ENCODE measurements at regions not wholly inside any gene's neighbourhood (a gene's known extent, or its start where the extent isn't known, plus 50 kb on each side); places are given as distances from the start of the nearest gene placed in this dataset.

DNA sequence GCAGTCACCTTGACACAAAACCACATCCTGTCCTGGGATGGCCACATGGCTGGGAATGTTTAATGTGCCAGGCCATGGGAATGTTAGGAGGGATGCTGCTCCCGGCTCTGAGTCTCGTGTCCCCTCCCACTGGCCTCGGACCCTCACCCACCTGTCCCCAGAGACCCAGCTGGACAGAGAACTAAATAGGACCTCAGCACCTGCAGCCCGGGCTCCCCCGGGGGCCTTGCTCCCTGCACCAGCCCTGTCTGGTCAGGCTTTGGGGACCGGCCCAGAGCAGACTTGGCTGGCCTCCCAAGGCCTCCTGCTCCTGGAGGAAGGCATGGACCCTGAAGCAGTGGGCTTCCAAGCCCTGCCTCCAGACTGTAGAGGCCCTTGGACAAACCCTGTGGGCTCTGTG lies 100.0 kb upstream of the IQSEC1 start:
- no peak for TF ChIP-seq CTCF (IDR thresholded peaks at IDR 0.05)
- H3K27me3 ChIP-seq = no peaks in the 10 kb centered on the region
- no peaks in the 10 kb centered on the region for H3K4me1 ChIP-seq

GRCh38 chr3:13172644-13173013 lies 99.4 kb upstream of the IQSEC1 start:
- H3K4me1 ChIP-seq = no peaks in the 10 kb centered on the region
- no peaks in the 10 kb centered on the region for H3K9me3 ChIP-seq
- H3K36me3 ChIP-seq = no peaks in the 10 kb centered on the region
- H3K27ac ChIP-seq = no peak overlapping the region
- TF ChIP-seq CTCF (IDR thresholded peaks at IDR 0.05) = no peak
- no peak for TF ChIP-seq POLR2A (IDR thresholded peaks at IDR 0.05)
- no peak overlapping the region for H3K4me3 ChIP-seq
- no peak for DNase-seq
- H3K27me3 ChIP-seq = no peaks in the 10 kb centered on the region

More for the DNA sequence above, 100.0 kb upstream of the IQSEC1 start:
- Histone ChIP-seq H3K4me3 (no peak overlapping the region), H3K9me3 (no peaks in the 10 kb centered on the region), H3K36me3 (no peaks in the 10 kb centered on the region), H3K27ac (no peak overlapping the region)
- DNase-seq = peak in 1 of 3 donors; percentile 42

DNA sequence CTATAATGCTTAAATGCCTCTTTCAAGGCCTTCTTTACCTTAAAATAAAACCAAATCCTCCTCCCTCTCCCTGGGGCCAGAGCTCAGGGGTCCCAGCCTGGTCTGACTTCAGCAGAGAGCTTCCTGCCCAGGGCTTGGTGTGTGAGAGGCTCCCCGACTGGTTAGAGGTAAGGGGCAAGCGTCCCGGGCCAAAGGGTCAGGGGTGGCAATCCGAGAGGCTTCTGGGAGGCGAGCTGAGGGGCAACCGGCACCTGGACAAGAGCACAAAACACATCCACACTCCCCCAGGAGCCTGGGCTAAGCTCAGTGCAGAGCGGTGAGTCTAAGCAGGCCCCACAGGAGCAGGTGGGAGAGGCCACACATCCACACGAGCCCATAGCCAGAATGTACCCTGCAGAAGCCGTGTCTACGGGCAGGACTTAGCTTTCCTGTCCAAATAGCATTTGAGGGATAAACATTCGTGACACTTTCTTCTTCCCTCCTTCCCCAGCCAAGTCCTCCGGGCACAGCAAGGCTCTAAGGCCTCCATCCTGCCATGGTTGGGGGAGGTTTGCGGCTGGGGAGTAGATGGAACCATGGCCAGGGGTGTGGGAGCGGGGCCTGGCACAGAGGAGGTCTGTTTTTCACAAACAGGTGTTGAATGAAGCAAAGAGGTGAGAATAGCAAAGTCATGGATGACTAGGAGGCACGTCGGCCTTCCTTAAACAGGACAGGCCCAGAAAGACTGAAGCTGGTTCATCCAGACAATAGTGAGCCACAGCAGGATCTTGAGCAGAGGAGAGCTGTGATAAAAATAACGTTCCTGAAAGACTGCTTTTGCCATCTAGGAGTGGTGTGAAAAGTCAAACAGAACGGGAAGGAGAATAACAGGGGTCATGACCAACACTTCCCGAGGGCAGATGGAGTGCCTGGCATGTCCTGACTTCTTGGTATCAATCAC lies 98.7 kb upstream of the IQSEC1 start:
- no peak overlapping the region for H3K27ac ChIP-seq
- H3K9me3 ChIP-seq = no peaks in the 10 kb centered on the region
- TF ChIP-seq POLR2A (IDR thresholded peaks at IDR 0.05) (no peak), CTCF (IDR thresholded peaks at IDR 0.05) (no peak)
- no peaks in the 10 kb centered on the region for H3K4me1 ChIP-seq
- no peak for DNase-seq
- no peak overlapping the region for H3K4me3 ChIP-seq
- H3K36me3 ChIP-seq = no peaks in the 10 kb centered on the region
- no peaks in the 10 kb centered on the region for H3K27me3 ChIP-seq

GRCh38 chr3:13170317-13170716 lies 97.1 kb upstream of the IQSEC1 start:
- Histone ChIP-seq H3K4me3 (no peak overlapping the region), H3K4me1 (no peaks in the 10 kb centered on the region), H3K27me3 (no peaks in the 10 kb centered on the region), H3K27ac (no peak overlapping the region), H3K36me3 (no peaks in the 10 kb centered on the region), H3K9me3 (no peaks in the 10 kb centered on the region)
- no peak for TF ChIP-seq POLR2A (IDR thresholded peaks at IDR 0.05)
- DNase-seq = no peak

GRCh38 chr3:13168391-13168790 lies 95.2 kb upstream of the IQSEC1 start:
- Histone ChIP-seq H3K27me3 (no peaks in the 10 kb centered on the region), H3K27ac (no peak overlapping the region), H3K36me3 (no peaks in the 10 kb centered on the region), H3K4me3 (no peak overlapping the region), H3K9me3 (no peaks in the 10 kb centered on the region), H3K4me1 (no peaks in the 10 kb centered on the region)
- TF ChIP-seq CTCF (IDR thresholded peaks at IDR 0.05) (no peak), POLR2A (IDR thresholded peaks at IDR 0.05) (no peak)
- no peak for DNase-seq

- DNase-seq = no peak
- no peaks in the 10 kb centered on the region for H3K27me3 ChIP-seq
- H3K27ac ChIP-seq = no peak overlapping the region
- no peaks in the 10 kb centered on the region for H3K9me3 ChIP-seq
- no peaks in the 10 kb centered on the region for H3K36me3 ChIP-seq
- no peak overlapping the region for H3K4me3 ChIP-seq
- no peaks in the 10 kb centered on the region for H3K4me1 ChIP-seq
- TF ChIP-seq POLR2A (IDR thresholded peaks at IDR 0.05) (no peak), CTCF (IDR thresholded peaks at IDR 0.05) (no peak)
Measured at GRCh38 chr3:13167829-13168228, 94.6 kb upstream of the IQSEC1 start.

Measured in Peyer's patch (tissue), 4 donors.